Neural progenitor cell (in vitro differentiated cells): ENCODE measurements at regions not wholly inside any gene's neighbourhood (a gene's known extent, or its start where the extent isn't known, plus 50 kb on each side); places are given as distances from the start of the nearest gene placed in this dataset.

Experiments
- DNase-seq: peaks from one replicate; pipeline ENCODE4 v3.0.0-alpha.2; 2016; ENCODE audit warnings: low spot score
- H2AFZ ChIP-seq: fragments of 200-600 bp; sonication (generic); replicated peaks from 2 replicates; pipeline ENCODE4 v1.6.1; 2016; ENCODE audit warnings: antibody characterized with exemption
- H3F3A ChIP-seq: fragments of 200-600 bp; sonication (generic); 2 replicates; pipeline ENCODE4 v1.6.1; 2016; ENCODE audit warnings: antibody characterized with exemption, low read depth
- H3K27ac ChIP-seq: fragments of 200-600 bp; sonication (generic); 2 replicates; pipeline ENCODE4 v1.5.1; 2016; ENCODE audit warnings: mild to moderate bottlenecking
- H3K27me3 ChIP-seq: fragments of 200-600 bp; sonication (generic); 2 replicates; pipeline ENCODE4 v1.6.1; 2016; ENCODE audit warnings: mild to moderate bottlenecking, moderate library complexity
- H3K36me3 ChIP-seq: fragments of 200-600 bp; sonication (generic); 2 replicates; pipeline ENCODE4 v1.5.1; 2016
- H3K4me1 ChIP-seq: fragments of 200-600 bp; sonication (generic); 2 replicates; pipeline ENCODE4 v1.6.1; 2016; ENCODE audit warnings: mixed run types
- H3K4me2 ChIP-seq: fragments of 200-600 bp; sonication (generic); 2 replicates; pipeline ENCODE4 v1.6.1; 2016
- H3K4me3 ChIP-seq: fragments of 200-600 bp; sonication (generic); 2 replicates; pipeline ENCODE4 v1.5.1; 2016
- H3K79me2 ChIP-seq: fragments of 200-600 bp; sonication (generic); 2 replicates; pipeline ENCODE4 v1.6.1; 2016; ENCODE audit warnings: low read depth
- H3K9ac ChIP-seq: fragments of 200-600 bp; sonication (generic); 2 replicates; pipeline ENCODE4 v1.6.1; 2016
- H3K9me3 ChIP-seq: fragments of 200-600 bp; sonication (generic); 2 replicates; pipeline ENCODE4 v1.5.1; 2016; ENCODE audit warnings: low read depth
- H4K20me1 ChIP-seq: fragments of 200-600 bp; sonication (generic); 2 replicates; pipeline ENCODE4 v1.6.1; 2016; ENCODE audit warnings: low read depth
- H3K27ac Mint-ChIP-seq: 3 replicates; pipeline ENCODE4 v1.8.0; 2021; ENCODE audit warnings: mixed read lengths
- H3K27me3 Mint-ChIP-seq: 2 replicates; pipeline ENCODE4 v1.8.0; 2022; ENCODE audit warnings: low read depth, mild to moderate bottlenecking, inconsistent platforms, moderate library complexity, mixed read lengths; ENCODE audit not compliant: insufficient read depth
- H3K36me3 Mint-ChIP-seq: 3 replicates; pipeline ENCODE4 v1.8.0; 2021; ENCODE audit warnings: mixed read lengths
- H3K4me1 Mint-ChIP-seq: 3 replicates; pipeline ENCODE4 v1.8.0; 2021; ENCODE audit warnings: mixed read lengths
- H3K4me3 Mint-ChIP-seq: 3 replicates; pipeline ENCODE4 v1.8.0; 2021; ENCODE audit warnings: mild to moderate bottlenecking, moderate library complexity, mixed read lengths
- H3K9me3 Mint-ChIP-seq: 3 replicates; pipeline ENCODE4 v1.8.0; 2020; ENCODE audit warnings: mixed read lengths
- CTCF ChIP-seq: fragments of 200-600 bp; sonication (generic); IDR thresholded peaks from 2 replicates; pipeline ENCODE4 v1.5.1; 2017; ENCODE audit warnings: antibody characterized with exemption, mild to moderate bottlenecking
- EZH2 ChIP-seq: fragments of 200-600 bp; sonication (generic); IDR thresholded peaks from 2 replicates; pipeline ENCODE4 v1.6.1; 2017; ENCODE audit warnings: antibody characterized with exemption, mild to moderate bottlenecking, moderate library complexity
- EZH2phosphoT487 ChIP-seq: fragments of 200-600 bp; sonication (generic); IDR thresholded peaks from 2 replicates; pipeline ENCODE4 v1.6.1; 2017; ENCODE audit warnings: antibody characterized with exemption

- DNase-seq, result no peak
- H3K9me3 Mint-ChIP-seq, result peaks cover 39% of the 10 kb centered on the region
- H3K4me3 Mint-ChIP-seq, result no peak overlapping the region
- Histone ChIP-seq H3K27me3 (no peaks in the 10 kb centered on the region), H3K9ac (no peak overlapping the region), H3K79me2 (no peaks in the 10 kb centered on the region), H3K4me1 (no peaks in the 10 kb centered on the region), H3K36me3 (no peaks in the 10 kb centered on the region), H3K27ac (no peak overlapping the region), H2AFZ (no peak overlapping the region), H3K9me3 (no peaks in the 10 kb centered on the region), H3K4me3 (no peak overlapping the region), H4K20me1 (no peaks in the 10 kb centered on the region), H3F3A (no peaks in the 10 kb centered on the region), H3K4me2 (no peak overlapping the region)
- H3K4me1 Mint-ChIP-seq, result peaks cover 8% of the 10 kb centered on the region
- no peak overlapping the region for H3K27ac Mint-ChIP-seq
- H3K27me3 Mint-ChIP-seq, result no peaks in the 10 kb centered on the region
- H3K36me3 Mint-ChIP-seq, result no peaks in the 10 kb centered on the region
- TF ChIP-seq EZH2, result no peak
- TF ChIP-seq CTCF, result no peak
- no peak for TF ChIP-seq EZH2phosphoT487
Observed at GRCh38 chr1:209497729-209498128, 85.8 kb upstream of the CAMK1G start.

GRCh38 chr1:209500993-209501392 lies 82.5 kb upstream of the CAMK1G start:
- Histone ChIP-seq H3K4me3 (no peak overlapping the region), H3K79me2 (no peaks in the 10 kb centered on the region), H3F3A (no peaks in the 10 kb centered on the region), H2AFZ (no peak overlapping the region), H3K9ac (no peak overlapping the region), H3K27ac (no peak overlapping the region), H3K4me1 (no peaks in the 10 kb centered on the region), H3K27me3 (no peaks in the 10 kb centered on the region), H3K4me2 (no peak overlapping the region), H3K9me3 (no peaks in the 10 kb centered on the region), H3K36me3 (no peaks in the 10 kb centered on the region), H4K20me1 (no peaks in the 10 kb centered on the region)
- Mint-ChIP-seq H3K27me3 (no peaks in the 10 kb centered on the region), H3K4me3 (no peak overlapping the region), H3K4me1 (no peaks in the 10 kb centered on the region), H3K36me3 (no peaks in the 10 kb centered on the region), H3K27ac (no peak overlapping the region), H3K9me3 (peaks cover 32% of the 10 kb centered on the region)
- no peak for TF ChIP-seq EZH2
- TF ChIP-seq CTCF, result no peak
- TF ChIP-seq EZH2phosphoT487, result no peak
- DNase-seq, result no peak

GRCh38 chr1:209503196-209503595 lies 80.3 kb upstream of the CAMK1G start:
- TF ChIP-seq EZH2phosphoT487 (no peak), EZH2 (no peak), CTCF (no peak)
- no peaks in the 10 kb centered on the region for H3K4me1 Mint-ChIP-seq

GRCh38 chr1:209504571-209504970 lies 78.9 kb upstream of the CAMK1G start:
- no peaks in the 10 kb centered on the region for H3K27me3 ChIP-seq
- H3K36me3 ChIP-seq, result no peaks in the 10 kb centered on the region
- H2AFZ ChIP-seq, result no peak overlapping the region
- Mint-ChIP-seq H3K4me1 (no peaks in the 10 kb centered on the region), H3K36me3 (no peaks in the 10 kb centered on the region), H3K27ac (no peak overlapping the region), H3K27me3 (no peaks in the 10 kb centered on the region), H3K9me3 (peaks cover 15% of the 10 kb centered on the region), H3K4me3 (no peak overlapping the region)
- H3F3A ChIP-seq, result no peaks in the 10 kb centered on the region
- no peak overlapping the region for H3K27ac ChIP-seq
- DNase-seq, result no peak
- no peaks in the 10 kb centered on the region for H3K79me2 ChIP-seq
- no peaks in the 10 kb centered on the region for H3K9me3 ChIP-seq
- no peak overlapping the region for H3K4me2 ChIP-seq
- TF ChIP-seq EZH2 (no peak), CTCF (no peak), EZH2phosphoT487 (no peak)
- no peaks in the 10 kb centered on the region for H3K4me1 ChIP-seq
- H3K4me3 ChIP-seq, result no peak overlapping the region
- no peak overlapping the region for H3K9ac ChIP-seq
- no peaks in the 10 kb centered on the region for H4K20me1 ChIP-seq

More at GRCh38 chr1:209503196-209503595, 80.3 kb upstream of the CAMK1G start:
- Mint-ChIP-seq H3K36me3 (no peaks in the 10 kb centered on the region), H3K9me3 (peaks cover 25% of the 10 kb centered on the region), H3K27ac (no peak overlapping the region), H3K4me3 (no peak overlapping the region), H3K27me3 (no peaks in the 10 kb centered on the region)
- H3K36me3 ChIP-seq, result no peaks in the 10 kb centered on the region
- no peak overlapping the region for H3K4me3 ChIP-seq
- no peaks in the 10 kb centered on the region for H3K27me3 ChIP-seq
- no peak overlapping the region for H2AFZ ChIP-seq
- no peak overlapping the region for H3K27ac ChIP-seq
- no peaks in the 10 kb centered on the region for H3F3A ChIP-seq
- no peaks in the 10 kb centered on the region for H4K20me1 ChIP-seq
- no peak for DNase-seq
- no peak overlapping the region for H3K4me2 ChIP-seq
- no peaks in the 10 kb centered on the region for H3K9me3 ChIP-seq
- H3K79me2 ChIP-seq, result no peaks in the 10 kb centered on the region
- H3K4me1 ChIP-seq, result no peaks in the 10 kb centered on the region
- no peak overlapping the region for H3K9ac ChIP-seq
